GM19238 (cell line): ENCODE measurements at regions not wholly inside any gene's neighbourhood (a gene's known extent, or its start where the extent isn't known, plus 50 kb on each side); places are given as distances from the start of the nearest gene placed in this dataset.

Source experiments
- DNase-seq: peaks from one replicate; pipeline ENCODE4 v3.0.0; 2011; ENCODE audit warnings: low spot score; ENCODE audit not compliant: insufficient read length

- no peak for DNase-seq
These were observed 83.5 kb upstream of the MAX start for GRCh38 chr14:65185829-65186228.

GRCh38 chr14:65186951-65187350, 84.6 kb upstream of the MAX start:
- no peak for DNase-seq

GRCh38 chr14:65187421-65188049, 85.2 kb upstream of the MAX start:
- DNase-seq: no peak

- DNase-seq: no peak
These were observed 88.0 kb upstream of the MAX start for GRCh38 chr14:65190312-65190711.

- no peak for DNase-seq
These were observed 89.4 kb upstream of the MAX start for GRCh38 chr14:65191716-65192115.

DNA sequence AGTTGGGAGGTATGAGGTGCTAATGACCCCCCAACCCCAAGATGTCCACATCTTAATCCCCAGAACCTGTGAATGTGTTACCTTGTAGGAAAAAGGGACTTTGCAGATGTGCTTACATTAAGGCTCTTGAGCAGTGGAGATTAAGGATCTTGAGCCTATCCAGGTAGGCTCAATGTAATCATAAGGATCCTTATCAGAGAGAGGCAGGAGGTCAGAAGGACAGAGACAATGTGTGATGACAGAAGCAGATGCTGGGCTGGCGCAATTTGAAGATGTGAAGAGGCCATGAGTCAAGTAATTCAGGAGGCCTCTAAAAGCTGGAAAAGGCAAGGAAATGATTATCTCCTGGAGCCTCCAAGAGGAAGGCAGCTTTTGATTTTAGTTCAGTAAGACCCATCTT, 90.4 kb upstream of the MAX start:
- no peak for DNase-seq

- no peak for DNase-seq
These were observed 91.7 kb upstream of the MAX start for GRCh38 chr14:65193916-65194590.

- peak; percentile 32 for DNase-seq
These were observed 92.9 kb upstream of the MAX start for GRCh38 chr14:65195042-65195719.

DNA sequence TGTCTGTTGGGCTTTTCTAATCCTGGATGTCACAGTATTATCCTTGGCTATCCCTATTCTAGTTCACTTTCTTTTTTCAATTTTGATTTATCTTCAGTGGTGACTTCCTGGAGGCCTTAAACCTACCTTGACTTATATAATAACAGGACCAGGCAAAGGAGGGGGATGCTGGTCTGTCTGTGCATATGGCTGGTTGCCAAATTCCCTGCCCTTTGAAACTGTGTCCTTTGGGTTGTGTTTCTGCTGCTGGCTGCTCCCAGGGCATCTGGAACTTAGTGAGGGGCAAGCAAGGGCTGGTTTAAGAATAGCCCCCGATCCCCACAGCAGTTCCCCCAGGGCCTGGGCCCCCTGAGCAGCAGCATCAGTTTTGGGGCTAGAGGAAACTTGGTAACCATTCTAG, 96.0 kb upstream of the MAX start:
- DNase-seq: no peak

GRCh38 chr14:65200454-65200853, 98.1 kb upstream of the MAX start:
- DNase-seq: no peak

GRCh38 chr14:65203574-65203973, 101.3 kb upstream of the MAX start:
- DNase-seq: no peak

DNA sequence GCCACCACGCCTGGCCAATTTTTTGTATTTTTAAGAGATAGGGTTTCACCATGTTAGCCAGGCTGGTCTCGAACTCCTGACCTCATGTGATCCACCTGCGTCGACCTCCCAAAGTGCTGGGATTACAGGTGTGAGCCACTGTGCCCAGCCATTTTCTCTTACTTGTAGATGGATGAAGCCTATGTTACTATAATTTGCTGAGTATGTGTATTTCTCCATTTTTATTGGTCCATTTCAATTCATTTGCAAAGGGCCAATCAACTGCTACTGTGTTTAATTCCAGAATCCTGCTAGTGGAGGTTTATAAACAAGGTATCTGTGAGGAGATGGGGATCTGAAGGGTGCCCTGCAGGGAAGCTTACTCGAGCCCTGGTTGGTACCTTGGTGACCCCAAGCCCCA, 101.7 kb upstream of the MAX start:
- DNase-seq: no peak

GRCh38 chr14:65206078-65206447, 103.7 kb upstream of the MAX start:
- DNase-seq: no peak

GRCh38 chr14:65206448-65207096, 104.3 kb upstream of the MAX start:
- no peak for DNase-seq

- DNase-seq: no peak
These were observed 106.2 kb upstream of the MAX start for GRCh38 chr14:65208548-65208947.

DNA sequence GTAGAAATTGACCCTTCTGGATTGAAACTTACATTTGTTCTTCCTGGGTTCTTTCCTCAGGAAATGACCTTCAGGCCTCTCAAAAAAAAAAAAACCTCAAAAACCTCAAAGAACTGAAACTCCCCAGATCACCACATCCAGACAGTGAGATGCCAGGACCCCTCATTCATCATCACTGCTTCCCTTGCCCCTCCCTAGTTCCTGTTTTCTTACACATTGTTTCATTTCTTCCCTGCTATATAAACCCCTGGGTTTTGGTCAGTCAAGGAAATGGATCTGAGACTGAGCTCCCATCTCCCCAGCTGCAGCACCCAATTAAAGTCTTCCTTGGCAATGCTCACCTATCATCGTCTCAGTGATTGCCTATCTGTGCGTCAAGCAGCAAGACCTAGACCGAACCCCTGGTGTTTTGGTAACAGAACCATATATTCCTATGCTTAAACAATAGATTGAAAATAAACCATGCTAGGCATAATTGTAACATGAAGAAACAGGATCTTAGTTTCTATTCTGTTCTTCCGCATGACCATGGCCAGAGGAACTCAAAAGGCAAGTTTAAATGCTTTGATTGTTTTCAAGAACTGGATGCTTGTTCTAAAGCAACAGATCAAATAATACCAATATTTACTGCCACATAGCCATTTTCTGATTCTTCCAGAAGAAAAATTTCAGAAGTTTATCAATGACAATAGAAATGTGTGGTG, 108.0 kb upstream of the MAX start:
- no peak for DNase-seq

DNA sequence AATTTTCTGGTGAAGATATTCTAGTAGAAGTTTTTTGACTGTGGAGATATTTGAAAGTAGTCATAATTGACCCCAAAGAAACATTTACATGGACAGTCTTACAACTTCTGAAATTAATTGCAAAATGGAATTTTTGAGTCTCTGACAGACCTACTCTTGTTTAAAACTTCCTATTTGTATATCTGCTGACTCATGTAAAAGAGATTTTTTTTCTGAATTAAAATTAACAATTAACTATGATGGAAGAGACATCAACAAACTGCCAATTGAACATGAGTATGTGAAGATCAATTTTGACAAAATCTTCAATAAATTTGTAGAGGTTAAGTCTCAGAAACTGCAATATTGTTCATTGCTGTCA, 108.5 kb upstream of the MAX start:
- DNase-seq: no peak

DNA sequence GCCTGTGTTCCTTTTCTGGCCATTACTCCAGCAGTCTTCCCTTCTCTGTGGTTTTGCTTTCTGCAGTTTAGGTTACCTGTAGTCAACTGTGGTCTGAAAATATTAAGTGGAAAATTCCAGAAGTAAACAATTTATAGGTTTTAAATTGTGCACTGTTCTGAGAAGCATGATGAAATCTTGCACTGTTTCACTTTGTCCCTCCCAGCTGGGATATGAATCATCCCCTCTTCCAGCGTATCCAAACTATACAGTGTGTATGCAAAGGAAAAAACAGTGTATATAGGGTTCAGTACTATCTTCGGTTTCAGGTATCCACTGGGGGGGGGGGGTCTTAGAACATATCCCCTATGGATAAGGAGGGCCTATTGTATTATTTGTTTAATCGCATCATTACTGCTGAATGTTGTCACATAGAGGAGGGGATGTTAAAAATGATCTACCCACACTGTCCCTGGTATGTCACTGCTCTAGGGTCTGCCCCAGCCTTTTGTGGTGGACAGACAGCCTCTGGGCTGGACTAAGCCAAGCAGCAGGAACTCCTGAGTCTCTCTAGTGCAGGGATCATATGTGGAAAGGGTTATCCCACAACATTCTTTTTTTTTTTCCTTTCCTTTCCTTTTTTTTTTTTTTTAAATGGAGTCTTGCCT, 109.1 kb upstream of the MAX start:
- DNase-seq: no peak

DNA sequence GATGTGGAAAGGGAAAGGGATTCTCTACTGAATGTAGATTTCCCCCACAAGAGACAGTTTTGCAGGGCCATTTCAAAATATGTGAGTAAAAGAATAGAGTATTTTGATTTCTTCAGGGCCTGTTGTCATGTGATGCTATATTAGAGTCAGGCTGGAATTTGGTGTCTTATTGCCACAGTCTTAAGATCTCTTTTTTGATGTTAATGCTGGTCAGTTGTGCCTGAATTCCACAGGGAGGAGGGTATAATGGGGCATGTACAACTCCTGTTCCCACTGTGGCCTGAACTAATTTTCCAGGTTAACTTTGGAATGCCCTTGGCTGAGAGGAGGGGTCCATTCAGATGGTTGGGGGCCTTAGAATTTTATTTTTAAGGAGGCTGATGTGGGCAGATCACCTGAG, 111.0 kb upstream of the MAX start:
- DNase-seq: no peak

DNA sequence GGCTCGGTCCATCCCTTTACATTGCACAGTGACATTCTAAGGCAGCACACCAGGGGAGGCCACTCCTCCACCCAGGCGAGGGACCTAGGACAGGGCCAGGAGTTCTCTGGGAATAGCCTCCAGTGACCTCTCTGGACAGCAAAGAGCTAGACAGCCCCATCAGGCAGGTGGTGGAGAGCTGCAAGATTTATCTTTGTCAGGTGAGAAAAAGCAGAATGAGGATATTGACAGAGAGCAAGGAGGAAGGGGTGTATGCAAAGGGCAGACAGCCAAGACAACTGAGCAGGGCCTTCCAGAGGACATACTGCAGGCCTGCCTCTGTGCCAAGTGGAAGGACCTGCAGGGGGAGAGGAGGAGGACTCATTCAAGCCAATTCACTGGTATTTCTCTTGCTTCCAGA, 112.4 kb upstream of the MAX start:
- no peak for DNase-seq

- DNase-seq: no peak
These were observed 117.0 kb upstream of the MAX start for GRCh38 chr14:65219353-65219752.
